ENCODE measurements at regions not wholly inside any gene's neighbourhood (a gene's known extent, or its start where the extent isn't known, plus 50 kb on each side); places are given as distances from the start of the nearest gene placed in this dataset.

DNA sequence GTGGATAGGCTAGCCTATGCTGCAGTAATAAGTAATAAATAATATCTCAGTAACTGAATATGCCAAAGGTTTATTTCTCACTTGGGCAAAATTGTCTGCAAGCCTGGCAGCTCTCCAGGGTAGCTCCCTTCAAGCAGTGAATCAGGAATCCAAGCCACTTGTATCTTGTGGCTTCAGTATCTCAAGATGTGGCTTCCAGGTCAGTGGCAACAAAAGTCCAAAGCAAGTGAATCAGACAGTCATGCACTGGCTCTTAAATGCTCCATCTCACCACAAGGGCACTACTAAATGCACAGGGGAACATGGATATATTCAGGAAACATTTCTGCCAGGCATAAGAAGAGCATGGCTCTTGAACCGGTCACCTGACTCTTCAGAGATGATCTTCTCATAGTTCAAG lies 126.3 kb downstream of the KCTD12 start:
- TF ChIP-seq ZNF384 (IDR thresholded peaks at IDR 0.05) (no peak), SUZ12 (IDR thresholded peaks at IDR 0.05) (no peak)
- TF ChIP-seq, protein P1, sequence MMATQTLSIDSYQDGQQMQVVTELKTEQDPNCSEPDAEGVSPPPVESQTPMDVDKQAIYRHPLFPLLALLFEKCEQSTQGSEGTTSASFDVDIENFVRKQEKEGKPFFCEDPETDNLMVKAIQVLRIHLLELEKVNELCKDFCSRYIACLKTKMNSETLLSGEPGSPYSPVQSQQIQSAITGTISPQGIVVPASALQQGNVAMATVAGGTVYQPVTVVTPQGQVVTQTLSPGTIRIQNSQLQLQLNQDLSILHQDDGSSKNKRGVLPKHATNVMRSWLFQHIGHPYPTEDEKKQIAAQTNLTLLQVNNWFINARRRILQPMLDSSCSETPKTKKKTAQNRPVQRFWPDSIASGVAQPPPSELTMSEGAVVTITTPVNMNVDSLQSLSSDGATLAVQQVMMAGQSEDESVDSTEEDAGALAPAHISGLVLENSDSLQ (IDR thresholded peaks at IDR 0.05): no peak

Measured in HEK293T (cell line).